DND-41 (cell line): ENCODE measurements at regions not wholly inside any gene's neighbourhood (a gene's known extent, or its start where the extent isn't known, plus 50 kb on each side); places are given as distances from the start of the nearest gene placed in this dataset.

Experiments
- EZH2 ChIP-seq: IDR thresholded peaks from 3 replicates; pipeline ENCODE4 v1.6.1; 2012; ENCODE audit warnings: borderline replicate concordance, low read depth, mild to moderate bottlenecking, moderate library complexity, low read length, inconsistent platforms; ENCODE audit not compliant: severe bottlenecking
- TF ChIP-seq, protein P1 (sequence below): IDR thresholded peaks from 2 replicates; pipeline ENCODE4 v1.5.1; 2012; ENCODE audit warnings: borderline replicate concordance, low read length, moderate library complexity, mild to moderate bottlenecking; ENCODE audit not compliant: poor library complexity, severe bottlenecking; ENCODE audit errors: extremely low read depth

DNA sequence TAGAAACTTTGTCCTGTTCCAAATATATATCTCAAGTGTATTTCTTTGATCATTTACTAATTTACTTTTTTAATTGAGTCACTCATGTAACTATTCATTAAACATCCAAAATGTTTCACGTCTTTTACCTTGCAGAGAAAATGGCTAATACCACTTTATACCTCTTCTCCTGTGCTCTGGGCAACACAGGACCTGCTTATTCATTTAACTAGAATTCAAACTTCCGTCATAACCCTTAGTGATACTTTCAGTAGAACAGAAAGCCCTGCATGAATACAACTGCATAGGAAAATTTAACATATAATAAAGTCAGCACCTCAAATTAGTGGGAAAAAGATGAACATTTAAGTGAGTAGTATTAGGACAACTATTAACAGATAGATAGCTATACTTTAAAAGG is 205.2 kb downstream of the MREG start:
- TF ChIP-seq, protein P1, sequence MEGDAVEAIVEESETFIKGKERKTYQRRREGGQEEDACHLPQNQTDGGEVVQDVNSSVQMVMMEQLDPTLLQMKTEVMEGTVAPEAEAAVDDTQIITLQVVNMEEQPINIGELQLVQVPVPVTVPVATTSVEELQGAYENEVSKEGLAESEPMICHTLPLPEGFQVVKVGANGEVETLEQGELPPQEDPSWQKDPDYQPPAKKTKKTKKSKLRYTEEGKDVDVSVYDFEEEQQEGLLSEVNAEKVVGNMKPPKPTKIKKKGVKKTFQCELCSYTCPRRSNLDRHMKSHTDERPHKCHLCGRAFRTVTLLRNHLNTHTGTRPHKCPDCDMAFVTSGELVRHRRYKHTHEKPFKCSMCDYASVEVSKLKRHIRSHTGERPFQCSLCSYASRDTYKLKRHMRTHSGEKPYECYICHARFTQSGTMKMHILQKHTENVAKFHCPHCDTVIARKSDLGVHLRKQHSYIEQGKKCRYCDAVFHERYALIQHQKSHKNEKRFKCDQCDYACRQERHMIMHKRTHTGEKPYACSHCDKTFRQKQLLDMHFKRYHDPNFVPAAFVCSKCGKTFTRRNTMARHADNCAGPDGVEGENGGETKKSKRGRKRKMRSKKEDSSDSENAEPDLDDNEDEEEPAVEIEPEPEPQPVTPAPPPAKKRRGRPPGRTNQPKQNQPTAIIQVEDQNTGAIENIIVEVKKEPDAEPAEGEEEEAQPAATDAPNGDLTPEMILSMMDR = no peak
- no peak for TF ChIP-seq EZH2
